GM08714 (cell line): ENCODE measurements at regions not wholly inside any gene's neighbourhood (a gene's known extent, or its start where the extent isn't known, plus 50 kb on each side); places are given as distances from the start of the nearest gene placed in this dataset.
"Not testable (repeated sequence)": the region's sequence is repeated elsewhere in the genome, so short reads cannot be mapped to it uniquely, and the experiment has no call there.

ENCODE experiments used
- H3K4me3 ChIP-seq: fragments of 200-500 bp; sonication (Bioruptor generic); 2 replicates; pipeline ENCODE4 v1.5.1; 2014; ENCODE audit warnings: mild to moderate bottlenecking, low read length, inconsistent platforms
- ZNF274 ChIP-seq: IDR thresholded peaks from 2 replicates; pipeline ENCODE4 v1.6.1; 2012; ENCODE audit warnings: mild to moderate bottlenecking, low read depth, low read length

DNA sequence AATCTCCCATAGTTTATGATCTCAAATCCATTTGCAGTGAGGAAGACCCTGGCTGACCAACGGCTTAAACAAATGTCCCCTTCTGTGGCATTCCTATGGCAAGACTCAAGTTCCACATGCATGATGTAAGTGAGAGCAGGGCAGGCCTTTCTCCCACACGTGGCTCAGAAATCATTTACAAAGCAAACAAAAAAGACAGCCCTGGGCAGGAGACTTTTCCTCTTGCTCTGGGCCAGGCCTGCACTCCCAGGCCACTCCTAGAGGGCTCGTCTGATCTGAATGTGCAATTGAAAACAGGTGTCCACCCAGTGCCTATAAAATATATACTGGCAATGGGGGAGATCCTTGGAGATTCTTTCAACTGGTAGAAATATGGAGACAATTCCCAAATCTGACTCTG is 123.1 kb downstream of the DMRT2 start:
- H3K4me3 ChIP-seq: no peak overlapping the region
- no peak for TF ChIP-seq ZNF274

DNA sequence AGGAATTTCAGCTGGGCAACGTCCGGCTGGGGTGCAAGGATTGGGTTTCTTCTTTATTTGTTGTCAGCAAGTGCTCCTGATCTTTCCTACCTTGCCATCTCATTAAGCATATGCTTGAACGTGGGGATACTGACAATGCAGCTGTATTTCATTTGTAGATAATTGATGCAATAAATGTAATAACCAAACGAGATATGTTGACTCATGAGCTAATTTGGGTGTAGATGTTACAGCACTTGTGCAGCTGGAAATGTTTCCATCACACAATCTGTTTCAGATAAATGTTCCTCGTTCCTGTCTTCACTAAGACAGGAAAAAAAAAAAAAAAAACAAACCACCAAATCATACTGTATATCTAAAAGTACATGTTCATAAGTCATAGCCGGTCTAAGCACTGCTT is 123.8 kb downstream of the DMRT2 start:
- H3K4me3 ChIP-seq: no peak overlapping the region
- no peak for TF ChIP-seq ZNF274

DNA sequence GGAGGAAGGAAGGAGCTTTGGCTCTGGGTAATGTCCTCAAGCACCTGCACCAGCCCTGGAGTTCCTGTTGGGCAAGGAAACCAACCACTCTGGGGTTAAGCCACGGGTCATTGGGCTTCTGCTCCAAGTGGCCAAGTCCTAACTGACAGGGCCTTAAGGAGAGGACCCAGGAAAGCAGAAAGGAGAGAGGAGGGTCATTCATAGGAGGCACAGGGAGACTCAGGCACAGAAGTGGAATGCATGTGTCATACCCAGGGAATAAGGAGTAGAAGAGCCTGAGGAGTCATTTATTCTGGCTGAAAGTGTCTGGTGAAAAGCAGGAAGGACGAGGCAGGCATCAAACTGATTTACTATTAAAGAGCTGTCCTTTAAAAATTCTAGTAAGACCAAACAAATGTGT is 129.2 kb downstream of the DMRT2 start:
- no peak for TF ChIP-seq ZNF274
- no peak overlapping the region for H3K4me3 ChIP-seq

DNA sequence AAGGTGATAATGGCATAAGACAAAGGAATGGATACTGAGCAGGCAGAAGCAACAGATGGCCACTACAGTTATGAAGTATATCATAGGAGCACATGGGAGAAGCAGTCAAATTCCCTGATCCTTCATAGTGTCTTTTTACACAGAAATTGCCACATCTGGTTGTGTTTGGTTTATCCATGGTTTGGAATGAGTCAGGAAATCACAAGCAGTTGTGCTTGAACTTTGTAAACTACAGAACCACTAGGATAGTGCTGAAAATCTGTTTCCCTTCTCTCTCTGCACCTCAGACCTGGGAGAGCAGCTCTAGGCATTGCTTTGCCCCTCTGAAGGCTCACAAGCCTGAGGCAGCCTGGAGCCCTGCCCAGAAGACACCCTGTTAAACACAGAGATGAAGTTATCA is 134.0 kb downstream of the DMRT2 start:
- no peak overlapping the region for H3K4me3 ChIP-seq
- no peak for TF ChIP-seq ZNF274

DNA sequence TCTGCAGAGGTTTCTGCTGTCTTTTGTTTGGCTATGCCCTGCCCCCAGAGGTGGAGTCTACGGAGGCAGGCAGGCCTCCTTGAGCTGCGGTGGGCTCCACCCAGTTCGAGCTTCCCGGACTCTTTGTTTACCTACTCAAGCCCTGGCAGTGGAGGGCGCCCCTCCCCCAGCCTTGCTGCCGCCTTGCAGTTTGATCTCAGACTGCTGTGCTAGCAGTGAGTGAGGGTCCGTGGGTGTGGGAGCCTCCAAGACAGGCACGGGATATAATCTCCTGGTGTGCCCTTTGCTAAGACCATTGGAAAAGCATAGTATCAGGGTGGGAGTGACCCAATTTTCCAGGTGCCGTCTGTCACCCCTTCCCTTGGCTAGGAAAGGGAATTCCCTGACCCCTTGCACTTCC is 137.0 kb downstream of the DMRT2 start:
- H3K4me3 ChIP-seq: not testable (repeated sequence)

DNA sequence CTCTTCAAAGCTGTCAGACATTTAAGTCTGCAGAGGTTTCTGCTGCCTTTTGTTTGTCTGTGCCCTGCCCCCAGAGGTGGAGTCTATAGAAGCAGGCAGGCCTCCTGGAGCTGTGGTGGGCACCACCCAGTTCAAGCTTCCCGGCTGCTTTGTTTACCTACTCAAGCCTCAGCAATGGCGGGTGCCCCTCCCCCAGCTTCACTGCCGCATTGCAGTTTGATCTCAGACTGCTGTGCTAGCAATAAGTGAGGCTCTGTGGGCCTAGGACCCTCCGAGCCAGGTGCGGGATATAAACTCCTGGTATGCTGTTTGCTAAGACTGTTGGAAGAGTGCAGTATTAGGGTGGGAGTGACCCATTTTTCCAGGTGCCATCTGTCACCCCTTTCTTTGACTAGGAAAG is 145.5 kb downstream of the DMRT2 start:
- H3K4me3 ChIP-seq: not testable (repeated sequence)

DNA sequence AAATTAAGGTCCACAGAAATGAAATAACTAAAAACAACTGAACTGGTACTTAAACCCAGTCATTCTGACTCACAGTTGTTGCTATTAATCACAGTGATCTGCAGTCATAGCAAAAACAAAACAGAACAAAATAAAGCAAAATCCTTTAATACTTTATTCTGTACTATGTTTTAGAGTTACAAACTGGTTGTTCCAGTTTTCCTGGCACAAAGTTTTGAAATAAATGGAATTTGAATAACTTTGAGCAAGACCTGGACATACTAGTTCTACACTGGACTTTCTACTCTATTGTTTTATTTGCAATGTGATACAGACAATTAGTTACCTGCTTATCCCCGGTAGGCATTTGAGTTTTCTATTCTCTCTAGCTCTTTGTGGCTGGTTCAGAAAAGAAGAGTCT is 147.9 kb downstream of the DMRT2 start:
- no peak overlapping the region for H3K4me3 ChIP-seq
- TF ChIP-seq ZNF274: no peak

DNA sequence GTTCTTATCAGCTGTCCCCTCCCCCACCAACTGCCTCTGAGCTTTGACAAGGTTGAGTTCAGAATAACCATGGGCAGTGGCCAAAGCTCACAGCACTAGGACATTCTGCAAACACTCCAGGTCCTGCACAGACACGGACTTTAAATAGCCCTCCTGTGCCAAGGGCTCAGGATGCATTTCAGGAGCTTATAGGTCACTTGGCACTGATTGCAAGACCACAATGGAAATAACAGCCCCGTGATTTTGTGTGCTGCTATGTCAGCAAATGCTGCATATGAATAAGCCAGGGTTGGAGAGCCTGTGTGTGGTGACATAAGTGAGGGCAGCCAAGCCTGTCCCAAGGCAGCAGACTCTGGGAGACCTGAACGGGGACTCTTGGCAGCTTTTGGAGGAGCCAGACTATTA is 150.7 kb downstream of the DMRT2 start:
- no peak overlapping the region for H3K4me3 ChIP-seq
- TF ChIP-seq ZNF274: no peak

DNA sequence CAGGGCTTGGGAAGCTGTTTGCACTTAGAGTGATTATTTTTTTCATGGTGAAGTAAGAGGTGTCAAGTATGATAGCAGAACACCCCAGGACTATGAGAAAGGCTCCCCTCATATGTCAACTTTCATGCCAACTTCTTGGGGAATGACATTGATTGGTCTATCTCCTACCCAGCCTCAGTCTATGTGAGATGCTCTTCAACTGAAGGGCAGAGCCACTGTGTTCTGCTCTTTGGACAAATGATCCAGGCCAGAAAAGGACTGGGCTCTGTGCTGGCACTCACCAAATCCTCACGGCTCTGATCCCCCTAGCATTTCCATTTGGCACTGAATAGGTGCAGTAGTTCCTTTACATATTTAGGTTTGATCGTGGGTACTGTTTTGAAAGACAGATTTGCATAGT is 151.1 kb downstream of the DMRT2 start:
- no peak overlapping the region for H3K4me3 ChIP-seq
- no peak for TF ChIP-seq ZNF274

DNA sequence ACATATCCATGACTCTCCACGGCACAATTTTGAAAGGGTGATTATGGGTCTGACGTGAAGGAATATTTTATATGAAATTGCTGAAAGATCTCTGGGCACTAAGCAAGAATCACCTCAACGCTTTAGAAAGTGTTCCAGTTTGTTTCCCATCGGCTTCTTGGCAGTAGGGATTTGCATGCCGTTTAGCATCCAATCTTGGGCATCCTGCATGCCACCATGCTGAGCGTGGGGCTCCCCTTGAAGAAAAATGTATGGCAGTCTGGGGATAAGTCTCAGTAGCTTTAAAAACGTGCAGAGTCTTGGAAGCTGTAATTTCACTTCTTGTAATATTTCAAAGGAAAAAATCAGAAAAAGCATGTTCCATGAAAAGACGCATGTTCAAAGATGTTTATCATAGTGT is 151.7 kb downstream of the DMRT2 start:
- no peak for TF ChIP-seq ZNF274
- H3K4me3 ChIP-seq: no peak overlapping the region

DNA sequence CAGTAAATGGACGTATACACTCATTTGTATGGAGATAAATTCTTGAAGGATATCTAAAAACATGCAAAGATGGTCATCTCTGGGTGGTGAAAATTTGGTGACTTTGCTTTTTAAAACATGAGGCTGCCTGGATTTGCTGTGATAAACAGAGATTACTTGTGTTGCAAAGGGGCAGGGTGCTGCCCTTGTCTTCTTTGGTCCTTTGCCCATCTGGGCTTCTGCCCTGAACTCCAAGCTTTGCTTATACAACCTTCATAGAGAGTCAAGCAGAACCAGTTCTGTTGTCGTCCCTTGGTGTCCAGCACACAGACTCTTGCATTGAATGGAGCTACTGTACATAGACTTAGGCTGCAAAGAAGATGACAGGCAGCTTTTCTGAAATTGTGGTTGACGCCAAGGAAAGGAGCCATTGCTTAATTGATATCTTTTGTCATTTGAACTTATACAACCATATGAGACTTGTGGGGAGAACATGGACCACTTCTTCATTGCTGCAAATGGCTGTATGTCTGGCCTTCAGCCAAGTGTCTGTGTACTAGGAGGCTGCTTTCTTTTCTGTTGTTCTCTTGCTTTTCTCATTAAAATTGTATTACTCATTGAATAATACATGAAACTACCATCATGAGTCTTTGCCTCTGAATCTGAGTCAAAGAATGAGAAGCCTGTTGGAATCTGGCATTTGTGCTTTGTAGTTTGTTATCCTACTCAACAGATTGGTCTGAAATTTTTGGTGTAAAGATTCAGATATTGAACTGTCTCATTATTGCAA is 152.5 kb downstream of the DMRT2 start:
- TF ChIP-seq ZNF274: no peak
- H3K4me3 ChIP-seq: no peak overlapping the region

DNA sequence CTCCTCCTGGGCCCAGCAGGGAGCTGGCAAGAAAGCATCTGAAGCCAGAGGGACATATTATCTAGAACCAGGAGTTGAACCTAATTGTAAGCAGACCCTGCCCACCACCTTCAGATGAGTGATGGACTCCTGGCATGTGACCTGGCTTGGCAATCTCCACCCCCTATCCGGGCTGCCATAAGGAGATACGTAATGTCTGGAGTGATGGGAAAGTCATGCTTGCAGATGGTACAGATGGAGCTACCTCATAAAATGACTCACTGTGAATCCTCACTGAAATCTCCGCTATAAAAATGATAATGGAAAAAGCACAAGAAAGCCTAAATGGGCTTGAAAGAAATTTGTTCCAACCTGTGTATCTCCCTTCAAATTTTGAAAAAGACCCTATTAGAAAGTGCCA is 157.5 kb downstream of the DMRT2 start:
- TF ChIP-seq ZNF274: no peak
- H3K4me3 ChIP-seq: no peak overlapping the region

DNA sequence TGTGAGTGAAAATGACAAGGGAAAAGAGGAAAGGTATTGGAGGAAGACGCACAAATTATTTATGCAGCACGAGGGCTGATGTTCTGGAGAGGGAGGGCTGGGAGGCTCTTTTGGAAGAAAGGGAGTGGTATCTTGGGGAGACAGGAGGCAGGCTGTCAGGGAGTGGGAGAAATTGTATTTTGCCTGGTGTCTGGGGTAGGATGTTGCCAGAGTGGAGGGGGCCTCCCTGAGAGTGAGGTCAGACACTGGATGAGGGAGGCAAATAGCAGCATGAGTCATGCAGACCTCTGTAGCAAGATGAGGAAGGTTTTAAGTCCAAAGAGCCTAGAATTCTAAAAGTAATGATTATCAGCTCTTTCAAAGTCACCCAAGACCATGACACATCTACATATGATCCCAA is 158.0 kb downstream of the DMRT2 start:
- no peak overlapping the region for H3K4me3 ChIP-seq
- no peak for TF ChIP-seq ZNF274

DNA sequence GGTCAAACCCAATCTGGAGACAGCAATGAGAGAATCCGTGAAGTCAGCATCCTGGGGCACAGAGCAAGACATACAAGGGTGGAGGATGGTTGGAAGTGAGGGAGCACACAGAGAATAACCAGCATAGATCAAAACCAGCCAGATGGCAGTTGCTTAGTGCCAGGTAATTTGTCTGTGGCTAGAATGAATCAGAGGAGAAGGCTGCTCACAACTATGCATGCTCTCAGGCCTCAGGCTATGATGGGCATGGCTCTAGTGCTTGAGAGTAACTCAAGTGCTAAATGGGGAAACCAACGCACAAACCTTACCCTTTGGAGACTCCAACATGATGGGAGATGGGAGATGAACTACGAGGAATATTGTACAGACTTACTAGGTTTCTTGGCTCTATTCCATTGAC is 160.8 kb downstream of the DMRT2 start:
- no peak for TF ChIP-seq ZNF274
- H3K4me3 ChIP-seq: no peak overlapping the region

DNA sequence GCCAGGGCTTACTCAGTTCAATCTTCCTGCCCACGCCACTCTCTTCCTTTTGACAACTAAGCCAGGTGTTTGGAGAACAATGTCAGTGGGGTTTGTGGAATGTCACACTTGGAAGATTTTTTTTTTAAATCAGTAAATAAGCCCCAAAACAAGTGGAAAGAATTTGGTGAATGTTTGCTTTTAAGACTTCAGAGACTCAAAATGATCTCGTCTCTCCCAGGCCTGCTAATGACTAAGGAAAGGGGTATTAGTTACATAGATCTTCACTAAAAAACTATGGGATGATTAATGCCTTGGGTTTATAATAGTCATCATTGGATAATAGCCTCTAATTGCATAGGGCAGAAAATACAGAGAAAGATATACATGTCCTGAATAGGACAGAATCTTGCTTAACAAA is 166.4 kb downstream of the DMRT2 start:
- TF ChIP-seq ZNF274: no peak
- no peak overlapping the region for H3K4me3 ChIP-seq

DNA sequence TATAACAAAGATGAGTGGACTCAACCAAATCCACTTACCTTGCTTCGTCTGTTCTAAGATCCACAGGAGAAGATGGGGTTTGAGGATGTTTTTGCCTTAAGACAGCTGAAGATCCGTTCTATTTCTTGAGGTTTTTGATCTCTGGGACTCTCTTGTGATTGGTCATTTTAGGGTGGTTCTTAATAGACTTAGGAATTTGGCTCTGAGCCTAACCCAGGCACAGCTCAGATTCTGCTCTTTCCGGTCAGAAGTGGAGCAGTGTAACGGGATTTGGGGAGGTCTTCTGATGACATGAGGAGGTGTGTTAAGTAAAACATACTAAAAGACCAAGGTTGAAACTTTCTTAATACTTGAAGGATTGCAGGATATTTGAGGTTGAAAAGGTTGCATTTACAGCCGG is 166.9 kb downstream of the DMRT2 start:
- no peak overlapping the region for H3K4me3 ChIP-seq
- TF ChIP-seq ZNF274: no peak
